ENCODE measurements at regions not wholly inside any gene's neighbourhood (a gene's known extent, or its start where the extent isn't known, plus 50 kb on each side); places are given as distances from the start of the nearest gene placed in this dataset.

GRCh38 chr7:52413051-52413450 is 622.4 kb upstream of the POM121L12 start:
- Histone ChIP-seq H3K27me3 (no peaks in the 10 kb centered on the region), H3K27ac (no peak overlapping the region), H3K4me1 (no peaks in the 10 kb centered on the region), H3K9me3 (ENCODE audit: low read depth) (no peaks in the 10 kb centered on the region), H3K4me2 (no peak overlapping the region), H3K36me3 (no peaks in the 10 kb centered on the region), H3K4me3 (no peak overlapping the region), H3K9ac (no peak overlapping the region), H2AFZ (replicated peaks) (no peak overlapping the region), H3F3A (ENCODE audit: low read depth) (no peaks in the 10 kb centered on the region), H4K20me1 (ENCODE audit: low read depth) (no peaks in the 10 kb centered on the region), H3K79me2 (ENCODE audit: low read depth) (no peaks in the 10 kb centered on the region)
- Mint-ChIP-seq H3K27me3 (ENCODE audit: insufficient read depth, low read depth) (no peaks in the 10 kb centered on the region), H3K4me1 (no peaks in the 10 kb centered on the region), H3K4me3 (no peak overlapping the region), H3K9me3 (no peaks in the 10 kb centered on the region), H3K27ac (no peak overlapping the region), H3K36me3 (no peaks in the 10 kb centered on the region)
- TF ChIP-seq, protein P1, sequence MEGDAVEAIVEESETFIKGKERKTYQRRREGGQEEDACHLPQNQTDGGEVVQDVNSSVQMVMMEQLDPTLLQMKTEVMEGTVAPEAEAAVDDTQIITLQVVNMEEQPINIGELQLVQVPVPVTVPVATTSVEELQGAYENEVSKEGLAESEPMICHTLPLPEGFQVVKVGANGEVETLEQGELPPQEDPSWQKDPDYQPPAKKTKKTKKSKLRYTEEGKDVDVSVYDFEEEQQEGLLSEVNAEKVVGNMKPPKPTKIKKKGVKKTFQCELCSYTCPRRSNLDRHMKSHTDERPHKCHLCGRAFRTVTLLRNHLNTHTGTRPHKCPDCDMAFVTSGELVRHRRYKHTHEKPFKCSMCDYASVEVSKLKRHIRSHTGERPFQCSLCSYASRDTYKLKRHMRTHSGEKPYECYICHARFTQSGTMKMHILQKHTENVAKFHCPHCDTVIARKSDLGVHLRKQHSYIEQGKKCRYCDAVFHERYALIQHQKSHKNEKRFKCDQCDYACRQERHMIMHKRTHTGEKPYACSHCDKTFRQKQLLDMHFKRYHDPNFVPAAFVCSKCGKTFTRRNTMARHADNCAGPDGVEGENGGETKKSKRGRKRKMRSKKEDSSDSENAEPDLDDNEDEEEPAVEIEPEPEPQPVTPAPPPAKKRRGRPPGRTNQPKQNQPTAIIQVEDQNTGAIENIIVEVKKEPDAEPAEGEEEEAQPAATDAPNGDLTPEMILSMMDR (IDR thresholded peaks at IDR 0.05): no peak
- TF ChIP-seq EZH2 (IDR thresholded peaks at IDR 0.05) (no peak), EZH2phosphoT487 (IDR thresholded peaks at IDR 0.05) (no peak)
- DNase-seq (ENCODE audit: low spot score): no peak

DNA sequence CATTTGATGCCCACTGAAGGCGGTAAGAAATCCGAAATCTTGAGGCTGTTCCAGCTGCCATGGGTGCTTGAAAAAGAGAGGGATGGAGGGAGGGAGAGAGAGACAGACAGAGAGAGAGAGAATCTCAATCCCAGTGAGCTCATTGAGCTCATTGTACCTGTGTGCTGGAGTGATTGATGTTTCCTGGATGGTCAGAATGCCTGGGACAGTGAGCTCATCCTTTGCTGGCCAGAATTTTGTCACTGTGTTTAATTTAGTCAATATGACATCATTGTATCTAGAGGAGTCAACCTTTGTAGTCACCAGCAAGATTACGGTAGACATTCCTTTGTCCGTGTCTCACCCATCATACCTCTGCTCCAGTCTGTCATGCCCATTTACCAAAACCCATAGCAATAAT is 625.4 kb upstream of the POM121L12 start:
- Histone ChIP-seq H4K20me1 (ENCODE audit: low read depth) (no peaks in the 10 kb centered on the region), H3K9ac (no peak overlapping the region), H2AFZ (replicated peaks) (no peak overlapping the region), H3K4me2 (no peak overlapping the region), H3K27me3 (no peaks in the 10 kb centered on the region), H3K27ac (no peak overlapping the region), H3F3A (ENCODE audit: low read depth) (no peaks in the 10 kb centered on the region), H3K79me2 (ENCODE audit: low read depth) (no peaks in the 10 kb centered on the region), H3K9me3 (ENCODE audit: low read depth) (no peaks in the 10 kb centered on the region), H3K36me3 (no peaks in the 10 kb centered on the region), H3K4me1 (no peaks in the 10 kb centered on the region), H3K4me3 (no peak overlapping the region)
- no peaks in the 10 kb centered on the region for H3K4me1 Mint-ChIP-seq
- H3K4me3 Mint-ChIP-seq: no peak overlapping the region
- H3K27ac Mint-ChIP-seq: no peak overlapping the region
- no peak for DNase-seq (ENCODE audit: low spot score)
- no peaks in the 10 kb centered on the region for H3K9me3 Mint-ChIP-seq
- TF ChIP-seq EZH2phosphoT487 (IDR thresholded peaks at IDR 0.05) (no peak), EZH2 (IDR thresholded peaks at IDR 0.05) (no peak)
- TF ChIP-seq, protein P1 (IDR thresholded peaks at IDR 0.05): no peak
- H3K27me3 Mint-ChIP-seq (ENCODE audit: insufficient read depth, low read depth): peaks cover 2% of the 10 kb centered on the region
- H3K36me3 Mint-ChIP-seq: no peaks in the 10 kb centered on the region

DNA sequence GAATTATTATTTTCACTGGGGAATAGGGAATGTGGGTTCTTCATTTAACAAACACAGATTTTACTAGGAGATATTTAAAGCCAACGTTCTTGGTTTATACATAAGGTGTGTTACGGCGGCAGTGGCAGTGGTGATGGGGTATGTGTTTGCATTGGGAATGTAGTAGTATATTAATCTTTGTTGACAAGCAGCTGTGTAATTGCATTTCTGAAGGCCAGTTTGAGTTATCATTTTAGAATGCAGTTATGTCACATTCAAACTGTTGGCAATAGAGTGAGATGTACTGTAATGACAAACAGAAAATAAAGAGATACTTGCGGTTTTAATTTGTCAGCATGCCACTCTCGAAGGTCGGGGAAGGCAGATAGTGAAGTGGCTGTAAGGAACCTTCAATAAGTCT is 628.6 kb upstream of the POM121L12 start:
- H3K4me1 Mint-ChIP-seq: no peaks in the 10 kb centered on the region
- no peaks in the 10 kb centered on the region for H3K36me3 ChIP-seq
- TF ChIP-seq, protein P1 (IDR thresholded peaks at IDR 0.05): no peak
- TF ChIP-seq EZH2 (IDR thresholded peaks at IDR 0.05) (no peak), EZH2phosphoT487 (IDR thresholded peaks at IDR 0.05) (no peak)
- no peak overlapping the region for H3K4me3 Mint-ChIP-seq
- H3K4me1 ChIP-seq: no peaks in the 10 kb centered on the region
- H3K4me3 ChIP-seq: no peak overlapping the region
- H3K27ac Mint-ChIP-seq: no peak overlapping the region
- H3K9me3 ChIP-seq (ENCODE audit: low read depth): no peaks in the 10 kb centered on the region
- no peak overlapping the region for H3K4me2 ChIP-seq
- H3K27me3 ChIP-seq: no peaks in the 10 kb centered on the region
- H3K79me2 ChIP-seq (ENCODE audit: low read depth): no peaks in the 10 kb centered on the region
- no peaks in the 10 kb centered on the region for H3F3A ChIP-seq (ENCODE audit: low read depth)
- peaks cover 4% of the 10 kb centered on the region for H3K27me3 Mint-ChIP-seq (ENCODE audit: insufficient read depth, low read depth)
- DNase-seq (ENCODE audit: low spot score): no peak
- H3K36me3 Mint-ChIP-seq: no peaks in the 10 kb centered on the region
- no peak overlapping the region for H3K27ac ChIP-seq
- no peak overlapping the region for H3K9ac ChIP-seq
- no peak overlapping the region for H2AFZ ChIP-seq (replicated peaks)
- no peaks in the 10 kb centered on the region for H4K20me1 ChIP-seq (ENCODE audit: low read depth)
- H3K9me3 Mint-ChIP-seq: no peaks in the 10 kb centered on the region

Data from neural progenitor cell (in vitro differentiated cells).